Mesothelial cell of epicardium (in vitro differentiated cells): ENCODE measurements at regions not wholly inside any gene's neighbourhood (a gene's known extent, or its start where the extent isn't known, plus 50 kb on each side); places are given as distances from the start of the nearest gene placed in this dataset.

Experiments used
- DNase-seq, 2 experiments: peaks; one replicate each; pipeline ENCODE4 v3.0.0; 2021; ENCODE audit warnings: low spot score in 2 of 2; ENCODE audit not compliant: unreplicated experiment in 2 of 2
- H3K27ac Mint-ChIP-seq: 2 replicates; pipeline ENCODE4 v1.8.0; 2021; ENCODE audit warnings: mixed read lengths
- H3K27me3 Mint-ChIP-seq: 2 replicates; pipeline ENCODE4 v1.8.0; 2021; ENCODE audit warnings: low read depth, mixed read lengths
- H3K36me3 Mint-ChIP-seq: 2 replicates; pipeline ENCODE4 v1.8.0; 2021; ENCODE audit warnings: mixed read lengths
- H3K4me1 Mint-ChIP-seq: 2 replicates; pipeline ENCODE4 v1.8.0; 2021; ENCODE audit warnings: mixed read lengths
- H3K4me3 Mint-ChIP-seq: 2 replicates; pipeline ENCODE4 v1.8.0; 2021; ENCODE audit warnings: mild to moderate bottlenecking, moderate library complexity, mixed read lengths
- H3K9me3 Mint-ChIP-seq: 2 replicates; pipeline ENCODE4 v1.8.0; 2021; ENCODE audit warnings: mixed read lengths
- CTCF ChIP-seq: fragments of 200-600 bp; sonication (generic); IDR thresholded peaks from one replicate; pipeline ENCODE4 v1.5.0; 2021; ENCODE audit warnings: antibody characterized with exemption; ENCODE audit not compliant: unreplicated experiment

GRCh38 chr14:85471744-85472143, 58.2 kb upstream of the FLRT2 start:
- TF ChIP-seq CTCF, result no peak
- Mint-ChIP-seq H3K36me3 (no peaks in the 10 kb centered on the region), H3K27me3 (no peaks in the 10 kb centered on the region), H3K9me3 (no peaks in the 10 kb centered on the region), H3K27ac (peak overlapping the region; percentile 51), H3K4me1 (peaks cover 38% of the 10 kb centered on the region), H3K4me3 (no peak overlapping the region)
- no peak for DNase-seq

GRCh38 chr14:85474431-85474830, 55.5 kb upstream of the FLRT2 start:
- no peak for DNase-seq

DNA sequence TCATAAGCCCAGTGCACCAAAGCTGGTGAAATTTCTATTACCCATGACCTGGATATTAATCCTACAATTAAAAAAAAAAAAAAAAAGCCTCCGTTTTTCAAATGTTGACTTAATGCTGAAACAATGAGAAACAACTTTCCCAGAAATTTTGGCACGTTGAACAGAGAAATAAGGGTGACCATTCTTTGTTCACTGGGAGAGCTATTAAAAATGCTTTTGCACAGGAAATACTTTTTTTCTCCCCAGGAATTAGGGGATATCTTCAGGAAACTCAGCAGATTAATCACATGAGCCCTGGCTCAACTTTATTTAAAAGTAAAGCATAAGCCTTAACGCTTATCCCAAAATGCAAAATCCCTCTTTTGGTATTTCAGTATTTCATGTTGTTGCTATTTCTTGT, 54.8 kb upstream of the FLRT2 start:
- H3K36me3 Mint-ChIP-seq, result no peaks in the 10 kb centered on the region
- H3K9me3 Mint-ChIP-seq, result no peaks in the 10 kb centered on the region
- no peak overlapping the region for H3K4me3 Mint-ChIP-seq
- no peaks in the 10 kb centered on the region for H3K27me3 Mint-ChIP-seq
- H3K4me1 Mint-ChIP-seq, result peaks cover 32% of the 10 kb centered on the region
- no peak overlapping the region for H3K27ac Mint-ChIP-seq
- DNase-seq, result no peak
- TF ChIP-seq CTCF, result no peak

More at GRCh38 chr14:85474431-85474830, 55.5 kb upstream of the FLRT2 start:
- no peak overlapping the region for H3K27ac Mint-ChIP-seq
- H3K4me3 Mint-ChIP-seq, result no peak overlapping the region
- H3K36me3 Mint-ChIP-seq, result no peaks in the 10 kb centered on the region
- no peaks in the 10 kb centered on the region for H3K9me3 Mint-ChIP-seq
- TF ChIP-seq CTCF, result no peak
- H3K27me3 Mint-ChIP-seq, result no peaks in the 10 kb centered on the region
- peaks cover 32% of the 10 kb centered on the region for H3K4me1 Mint-ChIP-seq

- peaks cover 18% of the 10 kb centered on the region for H3K4me1 Mint-ChIP-seq
- peaks cover 1% of the 10 kb centered on the region for H3K9me3 Mint-ChIP-seq
- no peak for TF ChIP-seq CTCF
- H3K27ac Mint-ChIP-seq, result no peak overlapping the region
- H3K27me3 Mint-ChIP-seq, result no peaks in the 10 kb centered on the region
- DNase-seq, result no peak
- no peaks in the 10 kb centered on the region for H3K36me3 Mint-ChIP-seq
- no peak overlapping the region for H3K4me3 Mint-ChIP-seq
Observed at GRCh38 chr14:85479306-85479705, 50.6 kb upstream of the FLRT2 start.

- DNase-seq, result no peak
- H3K27ac Mint-ChIP-seq, result no peak overlapping the region
- TF ChIP-seq CTCF, result no peak
- no peaks in the 10 kb centered on the region for H3K36me3 Mint-ChIP-seq
- no peaks in the 10 kb centered on the region for H3K27me3 Mint-ChIP-seq
- H3K9me3 Mint-ChIP-seq, result peaks cover 6% of the 10 kb centered on the region
- no peak overlapping the region for H3K4me3 Mint-ChIP-seq
- H3K4me1 Mint-ChIP-seq, result peaks cover 14% of the 10 kb centered on the region
Observed at GRCh38 chr14:85479771-85480170, 50.2 kb upstream of the FLRT2 start.
